ENCODE measurements at regions not wholly inside any gene's neighbourhood (a gene's known extent, or its start where the extent isn't known, plus 50 kb on each side); places are given as distances from the start of the nearest gene placed in this dataset.

DNA sequence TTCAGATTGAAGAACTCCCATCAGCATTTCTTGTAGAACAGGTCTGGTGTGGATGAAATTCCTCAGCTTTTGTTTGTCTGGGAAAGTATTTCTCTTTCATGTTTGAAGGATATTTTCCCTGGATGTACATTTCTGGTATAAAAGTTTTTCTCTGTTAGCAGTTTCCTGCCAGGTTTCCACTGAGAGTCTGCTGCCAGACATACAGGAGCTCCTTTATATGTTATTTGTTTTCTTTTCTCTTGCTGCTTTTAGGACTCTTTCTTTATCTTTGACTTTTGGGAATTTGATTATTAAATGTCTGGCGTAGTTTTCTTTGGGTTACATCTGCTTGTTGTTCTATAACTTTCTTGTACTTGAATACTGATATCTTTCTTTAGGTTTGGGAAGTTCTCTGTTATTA is 486.5 kb downstream of the ARAP2 start:
- no peak for TF ChIP-seq ZNF70 (CRISPR knock-in tag; IDR thresholded peaks at IDR 0.05)
- TF ChIP-seq GLIS3 (CRISPR knock-in tag; IDR thresholded peaks at IDR 0.05), result no peak
- TF ChIP-seq ZC3H10 (CRISPR knock-in tag; IDR thresholded peaks at IDR 0.05), result no peak
- no peak for TF ChIP-seq ISL1 (CRISPR knock-in tag; IDR thresholded peaks at IDR 0.05)
- TF ChIP-seq, protein P1, sequence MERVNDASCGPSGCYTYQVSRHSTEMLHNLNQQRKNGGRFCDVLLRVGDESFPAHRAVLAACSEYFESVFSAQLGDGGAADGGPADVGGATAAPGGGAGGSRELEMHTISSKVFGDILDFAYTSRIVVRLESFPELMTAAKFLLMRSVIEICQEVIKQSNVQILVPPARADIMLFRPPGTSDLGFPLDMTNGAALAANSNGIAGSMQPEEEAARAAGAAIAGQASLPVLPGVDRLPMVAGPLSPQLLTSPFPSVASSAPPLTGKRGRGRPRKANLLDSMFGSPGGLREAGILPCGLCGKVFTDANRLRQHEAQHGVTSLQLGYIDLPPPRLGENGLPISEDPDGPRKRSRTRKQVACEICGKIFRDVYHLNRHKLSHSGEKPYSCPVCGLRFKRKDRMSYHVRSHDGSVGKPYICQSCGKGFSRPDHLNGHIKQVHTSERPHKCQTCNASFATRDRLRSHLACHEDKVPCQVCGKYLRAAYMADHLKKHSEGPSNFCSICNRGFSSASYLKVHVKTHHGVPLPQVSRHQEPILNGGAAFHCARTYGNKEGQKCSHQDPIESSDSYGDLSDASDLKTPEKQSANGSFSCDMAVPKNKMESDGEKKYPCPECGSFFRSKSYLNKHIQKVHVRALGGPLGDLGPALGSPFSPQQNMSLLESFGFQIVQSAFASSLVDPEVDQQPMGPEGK (CRISPR knock-in tag; IDR thresholded peaks at IDR 0.05; ENCODE audit: borderline replicate concordance), result no peak
- TF ChIP-seq BACH2 (CRISPR knock-in tag; IDR thresholded peaks at IDR 0.05; ENCODE audit: borderline replicate concordance), result no peak
- TF ChIP-seq, protein P2, sequence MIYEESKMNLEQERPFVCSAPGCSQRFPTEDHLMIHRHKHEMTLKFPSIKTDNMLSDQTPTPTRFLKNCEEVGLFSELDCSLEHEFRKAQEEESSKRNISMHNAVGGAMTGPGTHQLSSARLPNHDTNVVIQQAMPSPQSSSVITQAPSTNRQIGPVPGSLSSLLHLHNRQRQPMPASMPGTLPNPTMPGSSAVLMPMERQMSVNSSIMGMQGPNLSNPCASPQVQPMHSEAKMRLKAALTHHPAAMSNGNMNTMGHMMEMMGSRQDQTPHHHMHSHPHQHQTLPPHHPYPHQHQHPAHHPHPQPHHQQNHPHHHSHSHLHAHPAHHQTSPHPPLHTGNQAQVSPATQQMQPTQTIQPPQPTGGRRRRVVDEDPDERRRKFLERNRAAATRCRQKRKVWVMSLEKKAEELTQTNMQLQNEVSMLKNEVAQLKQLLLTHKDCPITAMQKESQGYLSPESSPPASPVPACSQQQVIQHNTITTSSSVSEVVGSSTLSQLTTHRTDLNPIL (CRISPR knock-in tag; IDR thresholded peaks at IDR 0.05; ENCODE audit: low read depth), result no peak

All from SK-N-SH treated with all-trans-retinoic acid at 6 μM for 48 hours (cell line).